Effector CD8-positive, alpha-beta T cell (primary cell): ENCODE measurements at regions not wholly inside any gene's neighbourhood (a gene's known extent, or its start where the extent isn't known, plus 50 kb on each side); places are given as distances from the start of the nearest gene placed in this dataset.
"Not testable (repeated sequence)": the region's sequence is repeated elsewhere in the genome, so short reads cannot be mapped to it uniquely, and the experiment has no call there.

ENCODE experiments used
- DNase-seq: peaks from one replicate; lab custom pipeline; 2025; lab: John Stamatoyannopoulos, UW

DNA sequence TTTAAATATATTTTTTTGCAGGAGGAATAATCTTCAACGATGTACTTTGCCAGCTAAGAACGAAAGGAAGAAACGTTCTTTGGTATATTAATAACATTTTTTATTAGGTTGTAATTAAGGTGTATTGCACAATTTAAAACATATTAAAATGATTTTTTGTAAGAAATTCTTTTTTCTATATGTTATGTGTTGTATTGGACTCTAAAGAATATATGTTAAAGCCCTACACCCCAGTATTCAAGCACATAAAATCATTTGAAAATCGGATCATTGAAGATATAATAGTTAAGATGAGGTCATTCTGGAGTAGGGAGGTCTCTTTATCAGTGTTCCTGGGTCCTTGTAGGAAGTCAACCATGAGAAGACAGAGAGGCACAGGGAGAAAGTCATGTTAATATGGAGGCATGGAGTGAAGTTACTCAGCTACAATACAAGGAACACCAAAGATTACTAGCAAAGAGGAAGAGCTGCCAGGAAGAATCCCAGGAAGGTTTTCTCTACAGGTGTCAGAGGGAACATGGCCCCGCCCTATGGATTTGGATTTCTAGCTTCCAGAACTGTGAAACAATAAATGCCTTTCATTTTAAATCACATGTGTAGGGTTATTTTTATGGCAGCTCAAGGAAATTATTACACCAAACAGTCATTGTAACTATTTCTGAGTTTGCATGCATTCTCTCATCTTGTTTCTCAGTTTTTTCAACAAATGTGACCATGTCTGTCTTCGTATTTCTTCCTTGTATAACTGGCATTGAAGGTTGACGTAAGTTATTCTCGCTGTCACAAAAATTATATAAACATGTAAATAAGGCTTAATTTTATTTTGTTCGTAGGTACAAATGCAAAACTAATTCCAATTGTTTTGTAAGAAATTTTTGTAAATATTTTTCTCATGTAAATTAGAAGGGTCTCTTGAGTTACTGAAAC is 75.4 kb upstream of the VPREB1 start:
- no peak for DNase-seq

DNA sequence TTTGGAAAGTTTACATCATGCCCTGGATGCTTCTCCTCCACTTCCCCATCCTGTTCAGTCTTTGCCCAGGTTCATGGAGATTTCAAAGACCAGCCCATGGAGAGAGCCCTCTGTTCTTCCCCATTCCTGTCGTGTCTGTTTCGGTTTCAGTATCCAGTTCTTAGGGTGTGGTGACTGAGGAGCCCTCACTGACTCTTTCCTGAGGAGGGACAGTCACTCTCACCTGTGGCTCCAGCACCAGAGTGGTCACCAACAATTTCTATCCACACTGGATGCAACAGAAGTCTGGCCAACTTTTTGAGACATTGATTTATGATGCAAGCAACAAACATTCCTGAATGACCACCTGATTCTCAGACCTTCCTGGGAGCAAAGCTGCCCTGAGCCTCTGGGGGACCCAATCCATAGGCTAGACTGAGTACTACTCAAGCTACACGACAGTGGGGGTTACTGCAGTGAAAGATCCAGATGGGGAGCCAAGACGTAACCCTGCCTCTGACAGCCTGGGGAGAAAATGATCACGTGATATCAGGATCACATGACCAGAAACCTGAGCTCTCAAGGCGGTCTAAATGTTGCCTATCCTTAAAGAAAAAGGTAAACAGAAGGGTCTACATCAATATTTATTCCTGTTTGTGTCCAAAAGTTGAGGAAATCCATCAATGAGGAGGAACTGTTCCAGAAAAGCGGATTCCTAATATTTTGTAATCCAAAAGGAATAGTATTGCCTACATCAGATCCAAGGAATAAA is 76.2 kb upstream of the VPREB1 start:
- DNase-seq, result no peak

DNA sequence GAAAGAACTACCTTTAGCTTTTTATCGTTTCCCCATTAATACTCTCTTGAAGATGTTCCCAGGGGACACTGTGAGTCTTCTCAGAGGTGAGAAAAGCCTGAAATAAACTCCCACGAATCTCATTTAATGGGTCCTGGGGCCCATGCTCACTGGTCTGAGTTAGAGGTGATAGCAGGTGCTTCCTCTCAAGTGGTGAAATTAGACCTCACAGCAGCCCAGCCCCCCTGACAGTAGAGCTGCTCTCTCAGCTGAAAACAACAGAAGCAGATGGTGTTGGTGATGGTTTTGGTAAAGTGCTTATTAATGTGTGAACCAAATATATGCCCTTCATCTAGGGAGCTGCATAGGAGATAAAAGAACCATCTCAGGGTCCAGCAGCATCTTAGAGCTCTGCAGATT is 76.8 kb upstream of the VPREB1 start:
- DNase-seq, result no peak

DNA sequence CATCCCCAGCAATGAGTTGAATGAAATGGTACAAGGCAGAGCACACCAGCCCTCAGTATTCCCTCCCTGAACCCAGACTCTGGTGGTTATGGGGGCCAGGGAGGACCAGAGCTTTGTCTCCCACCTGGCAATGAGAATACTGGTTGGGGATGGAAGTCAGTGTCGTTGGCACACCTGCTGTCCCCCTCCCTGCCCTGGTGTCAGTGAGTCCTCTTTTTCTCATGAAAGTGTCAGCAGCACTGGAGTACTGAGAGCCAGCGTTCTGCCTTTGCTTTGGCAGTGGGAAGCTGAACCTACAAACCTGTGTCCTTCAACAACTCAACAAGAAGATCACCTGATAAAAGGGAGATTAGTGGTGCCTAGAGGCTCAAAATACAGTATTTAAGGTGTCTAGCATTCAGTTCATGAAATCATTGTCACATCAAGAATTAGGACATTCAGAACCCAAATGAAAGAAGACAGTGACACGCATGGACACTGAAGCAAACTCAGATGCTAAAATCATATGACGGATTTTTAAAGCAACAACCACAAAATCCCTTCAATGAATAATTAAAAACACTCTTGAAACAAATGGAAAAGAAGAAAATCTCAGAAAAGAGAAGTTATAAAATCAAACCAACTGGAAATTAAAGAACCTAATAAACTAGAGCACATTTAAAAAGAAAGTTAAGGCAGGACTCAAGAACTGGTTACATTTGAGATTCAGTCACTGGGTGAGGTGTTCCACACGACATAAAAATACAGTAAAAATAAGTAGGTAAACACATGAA is 77.5 kb upstream of the VPREB1 start:
- no peak for DNase-seq

DNA sequence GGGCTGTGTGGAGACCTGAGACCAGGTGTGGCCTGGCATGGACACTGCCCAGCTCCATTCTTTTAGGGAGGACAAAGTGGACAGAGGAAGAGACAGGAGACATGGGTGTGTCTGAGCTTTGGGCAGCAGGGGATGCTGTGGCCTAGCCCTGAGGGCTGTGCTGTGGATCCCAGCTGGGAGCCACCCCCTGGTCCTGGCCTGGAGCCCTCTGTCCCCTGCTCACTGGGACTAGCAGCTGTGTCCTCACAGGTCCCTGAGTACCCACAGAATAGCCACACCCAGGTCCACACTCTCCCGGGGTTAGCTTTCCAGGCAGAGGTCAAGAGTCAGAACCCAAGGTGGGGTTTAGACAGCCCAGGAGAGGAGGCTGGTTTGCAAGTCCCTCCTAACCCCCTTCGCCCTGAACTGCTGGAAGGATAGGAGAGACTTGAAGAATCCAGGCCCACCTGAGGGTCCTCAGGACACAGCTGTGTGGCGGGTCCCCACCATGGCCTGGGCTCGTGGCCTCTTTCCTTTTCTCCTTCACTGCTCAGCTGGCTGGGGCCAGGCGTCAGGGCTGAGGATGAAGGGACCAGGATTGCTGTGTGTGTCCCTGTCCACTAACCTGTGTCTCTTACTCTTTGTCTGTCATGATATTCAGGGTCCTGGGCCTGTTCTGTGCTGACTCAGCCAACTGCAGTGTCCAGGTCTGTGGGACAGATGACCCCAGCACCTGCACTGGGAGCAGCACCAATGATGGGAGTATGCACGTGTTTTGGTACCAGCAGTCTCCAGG is 78.5 kb upstream of the VPREB1 start:
- no peak for DNase-seq

DNA sequence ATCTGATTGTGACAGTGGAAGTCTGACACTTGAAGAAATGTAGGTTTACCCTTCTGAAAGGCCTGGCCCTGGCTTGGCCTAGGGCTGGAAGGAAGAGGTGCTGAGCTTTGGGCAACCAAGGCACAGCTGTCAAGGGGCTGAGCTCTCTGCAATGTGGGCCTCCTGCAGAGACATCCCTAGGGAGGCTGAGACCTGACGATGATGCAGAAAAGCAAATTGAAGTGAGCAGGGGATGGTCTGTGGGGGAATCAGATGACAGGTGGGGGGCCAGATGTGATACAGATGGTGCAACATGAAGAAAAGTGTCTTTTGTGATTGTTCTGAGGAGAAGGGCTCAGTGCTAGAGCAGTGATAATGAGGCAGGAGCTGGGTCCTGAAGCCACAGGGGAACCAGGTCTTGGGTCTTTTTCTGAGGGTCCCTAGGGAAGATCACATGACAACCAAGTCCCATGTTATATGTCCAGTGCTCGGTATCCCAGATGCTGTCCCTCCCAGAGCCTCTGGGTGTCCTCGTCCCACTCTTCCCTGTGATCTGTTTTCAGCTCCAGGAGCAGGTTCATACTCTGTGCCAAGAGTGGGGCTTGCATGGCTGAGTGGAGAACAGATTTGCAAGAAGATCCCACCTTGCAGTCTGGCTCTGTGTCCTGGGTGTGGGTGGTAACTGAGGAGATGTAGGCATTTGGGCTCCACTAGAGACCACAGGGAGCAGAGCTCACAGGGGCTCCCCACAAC is 79.9 kb upstream of the VPREB1 start:
- DNase-seq, result no peak

DNA sequence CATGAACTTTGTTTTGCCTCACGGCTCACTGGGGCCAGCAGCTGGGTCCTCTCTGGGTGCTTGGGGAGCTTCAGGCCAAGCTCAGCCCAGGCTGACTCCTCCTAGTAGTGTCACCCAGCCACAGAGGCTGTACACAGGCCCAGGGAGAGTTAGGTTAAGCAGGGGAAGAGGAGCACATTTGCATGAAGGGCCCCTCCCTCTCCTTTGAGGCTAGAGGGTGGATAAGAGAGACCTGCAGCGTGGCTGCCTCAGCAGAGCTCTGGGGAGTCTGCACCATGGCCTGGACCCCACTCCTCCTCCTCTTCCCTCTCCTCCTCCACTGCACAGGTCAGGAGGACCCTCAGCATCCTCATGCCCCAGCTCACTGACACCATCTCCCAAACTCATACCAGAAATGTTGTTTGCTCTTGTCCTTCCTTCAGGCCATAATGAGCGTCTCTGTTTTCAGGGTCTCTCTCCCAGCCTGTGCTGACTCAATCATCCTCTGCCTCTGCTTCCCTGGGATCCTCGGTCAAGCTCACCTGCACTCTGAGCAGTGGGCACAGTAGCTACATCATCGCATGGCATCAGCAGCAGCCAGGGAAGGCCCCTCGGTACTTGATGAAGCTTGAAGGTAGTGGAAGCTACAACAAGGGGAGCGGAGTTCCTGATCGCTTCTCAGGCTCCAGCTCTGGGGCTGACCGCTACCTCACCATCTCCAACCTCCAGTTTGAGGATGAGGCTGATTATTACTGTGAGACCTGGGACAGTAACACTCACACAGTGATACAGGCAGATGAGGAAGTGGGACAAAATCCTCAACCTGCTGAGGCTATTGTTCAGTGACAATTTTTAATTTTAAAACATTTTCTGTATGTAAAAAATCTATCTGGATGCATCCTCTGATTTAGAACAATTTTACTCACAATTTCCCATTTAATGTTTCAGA is 82.4 kb upstream of the VPREB1 start:
- no peak for DNase-seq

DNA sequence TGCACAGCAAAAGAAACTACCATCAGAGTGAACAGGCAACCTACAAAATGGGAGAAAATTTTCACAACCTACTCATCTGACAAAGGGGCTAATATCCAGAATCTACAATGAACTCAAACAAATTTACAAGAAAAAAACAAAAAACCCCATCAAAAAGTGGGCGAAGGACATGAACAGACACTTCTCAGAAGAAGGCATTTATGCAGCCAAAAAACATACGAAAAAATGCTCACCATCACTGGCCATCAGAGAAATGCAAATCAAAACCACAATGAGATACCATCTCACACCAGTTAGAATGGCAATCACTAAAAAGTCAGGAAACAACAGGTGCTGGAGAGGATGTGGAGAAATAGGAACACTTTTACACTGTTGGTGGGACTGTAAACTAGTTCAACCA is 83.8 kb upstream of the VPREB1 start:
- not testable (repeated sequence) for DNase-seq

DNA sequence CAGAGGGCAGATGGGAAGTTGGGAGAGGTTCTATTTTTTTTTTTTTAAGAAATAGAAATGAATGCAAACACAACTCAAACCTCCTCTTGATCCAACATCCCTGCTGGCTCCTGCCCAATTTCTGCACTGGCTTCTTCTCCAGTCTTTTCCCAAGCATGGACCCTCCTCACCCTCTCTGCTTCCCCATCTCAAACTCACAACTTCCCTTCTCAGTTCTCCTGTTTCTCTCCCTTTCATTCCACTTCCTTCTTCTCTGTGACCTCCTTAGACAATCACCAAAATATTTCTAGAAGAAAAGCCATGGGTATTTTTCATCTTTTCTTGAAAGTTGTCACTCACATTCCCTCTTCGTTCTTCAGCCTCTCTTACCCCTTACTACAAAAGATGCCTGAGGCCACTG is 85.2 kb upstream of the VPREB1 start:
- DNase-seq, result no peak

DNA sequence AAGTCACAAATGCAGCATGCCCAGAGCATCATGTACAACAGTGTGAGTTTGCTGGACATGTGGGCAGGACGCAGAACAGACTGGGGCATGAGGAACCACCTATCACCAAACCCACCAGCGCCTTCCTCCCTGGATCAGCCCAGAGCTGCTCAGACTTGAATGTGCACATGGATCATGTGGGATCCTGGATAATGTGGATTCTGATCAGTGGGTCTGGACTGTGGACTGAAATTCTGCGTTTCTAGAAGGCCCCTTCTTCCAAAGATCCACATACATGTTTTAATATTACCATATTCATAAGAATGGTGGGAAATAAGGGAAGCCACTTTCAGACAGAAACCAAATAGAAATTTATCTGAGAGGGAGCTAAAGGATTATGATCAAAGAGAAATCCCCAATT is 85.6 kb upstream of the VPREB1 start:
- no peak for DNase-seq

DNA sequence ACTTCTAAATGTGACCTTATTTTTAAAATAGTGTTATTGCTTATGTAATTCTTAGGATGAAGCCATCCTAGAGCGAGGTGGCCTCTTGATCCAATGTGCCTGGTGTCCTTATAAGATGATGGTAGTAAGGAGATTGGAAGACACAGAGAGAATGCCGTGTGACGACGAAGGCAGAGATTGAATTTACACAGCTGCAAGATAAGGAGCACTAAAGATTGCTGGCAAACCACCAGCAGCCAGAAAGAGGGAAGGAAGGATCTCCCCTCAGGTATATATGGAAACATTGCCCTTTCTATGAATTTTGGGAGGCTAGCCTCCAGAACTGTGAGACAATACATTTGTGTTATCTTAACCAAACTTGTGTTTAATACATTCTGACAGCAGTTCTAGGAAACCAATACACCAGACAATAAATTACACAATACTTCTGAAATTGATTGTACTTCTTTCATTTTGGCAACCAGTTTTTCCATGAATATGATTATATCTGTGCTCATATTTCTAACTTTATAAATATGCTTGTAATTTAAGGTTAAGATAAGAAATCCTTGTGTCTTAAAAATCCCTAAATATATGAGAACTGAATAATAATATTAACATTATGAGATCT is 86.3 kb upstream of the VPREB1 start:
- no peak for DNase-seq

DNA sequence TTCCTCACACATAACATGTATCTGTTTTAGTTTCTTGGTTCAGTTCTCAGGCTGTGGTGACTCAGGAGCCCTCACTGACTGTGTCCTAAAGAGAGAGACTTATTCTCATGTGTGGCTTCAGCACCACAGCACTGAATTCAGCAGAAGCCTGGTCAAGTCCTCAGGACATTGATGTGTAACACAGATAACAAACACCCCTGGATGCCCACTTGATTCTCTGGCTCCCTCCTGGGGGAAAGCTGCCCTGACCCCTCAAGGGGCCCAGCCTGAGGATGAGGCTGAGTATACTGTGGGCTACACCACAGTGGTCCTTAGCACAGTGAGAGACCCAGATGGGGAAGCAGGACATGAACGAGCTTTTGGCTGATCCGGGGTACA is 87.2 kb upstream of the VPREB1 start:
- no peak for DNase-seq

DNA sequence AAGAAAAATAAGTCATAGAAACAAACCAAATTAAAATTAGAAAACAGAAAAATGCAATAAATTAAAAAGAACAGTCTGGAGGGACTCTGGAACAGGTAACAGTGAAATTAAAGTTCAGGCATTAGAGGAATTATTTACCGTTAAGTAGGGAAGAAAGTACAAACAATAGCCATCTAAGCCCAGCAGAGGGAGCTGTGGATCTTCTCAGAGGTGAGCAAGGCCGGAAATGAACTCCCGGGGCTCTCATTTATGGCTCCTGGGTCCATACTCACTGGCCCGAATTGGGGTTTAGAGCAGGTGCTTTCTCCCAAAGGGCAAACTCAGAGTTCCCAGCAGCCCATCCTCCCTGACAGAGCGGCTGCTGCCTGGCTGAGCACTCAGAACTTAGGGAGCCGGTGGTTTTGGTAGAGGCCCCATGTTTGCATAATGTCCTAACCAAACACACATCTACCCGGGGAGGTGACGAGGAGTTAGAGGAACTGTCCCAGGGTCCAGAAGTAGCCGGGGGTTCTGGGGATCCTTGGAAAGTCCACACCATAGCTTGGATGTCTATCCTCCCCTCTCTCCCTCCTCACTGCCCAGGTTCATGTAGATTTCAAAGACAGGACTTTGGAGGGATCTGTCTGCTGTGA is 87.8 kb upstream of the VPREB1 start:
- peak; percentile 25 for DNase-seq

DNA sequence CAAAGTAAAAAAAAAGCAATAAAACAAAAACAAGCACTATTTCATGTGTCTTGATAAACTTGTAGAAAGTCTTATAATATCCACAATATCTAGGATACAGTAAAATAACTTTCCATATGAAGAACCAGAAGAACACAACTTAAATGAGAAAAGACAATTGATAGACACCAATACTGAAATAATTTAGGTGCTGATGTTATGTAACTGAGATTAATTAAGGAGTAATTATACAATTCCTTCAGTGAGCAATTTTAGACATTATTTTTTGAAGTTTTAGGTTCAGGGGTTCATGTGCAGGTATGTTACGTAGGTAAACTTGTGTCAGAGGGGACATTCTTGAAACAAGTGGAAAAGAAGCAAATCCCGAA is 88.3 kb upstream of the VPREB1 start:
- DNase-seq, result no peak

DNA sequence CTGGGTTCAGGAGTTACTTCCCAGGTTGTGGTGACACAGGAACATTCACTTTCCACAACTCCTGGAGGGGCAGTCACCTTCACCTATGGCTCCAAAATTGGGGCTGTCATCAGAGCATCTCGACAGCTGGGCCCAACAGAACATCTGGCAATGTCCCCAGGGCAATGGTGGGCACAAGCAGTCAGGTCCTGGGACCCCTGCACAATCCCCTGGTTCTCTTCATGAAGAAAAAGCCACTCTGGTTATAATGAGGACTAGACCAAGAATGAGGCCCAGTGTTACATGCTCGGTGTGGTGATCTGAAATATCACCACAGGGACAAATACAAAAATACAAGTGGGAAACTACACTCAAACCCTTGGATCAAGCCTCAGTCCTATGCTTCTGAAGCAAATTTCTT is 89.0 kb upstream of the VPREB1 start:
- no peak for DNase-seq

DNA sequence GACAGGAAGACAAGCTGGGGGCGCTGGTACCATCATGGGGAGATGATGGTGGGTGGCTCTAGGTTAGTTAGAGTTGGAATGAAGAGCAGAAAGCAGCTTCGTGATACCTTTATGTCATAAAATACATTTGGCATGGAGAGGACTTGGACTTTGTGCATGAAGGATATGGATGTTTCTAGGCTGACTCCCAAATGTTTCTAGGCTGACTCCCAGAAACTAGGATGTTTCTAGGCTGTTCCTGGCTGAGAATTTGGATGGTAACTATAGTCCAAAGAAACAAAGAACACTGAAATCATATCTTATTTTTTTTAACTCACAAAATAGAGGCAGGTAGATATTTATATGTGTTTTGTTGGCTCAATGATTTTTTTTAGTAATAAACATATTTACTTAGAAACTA is 89.4 kb upstream of the VPREB1 start:
- DNase-seq, result no peak

DNA sequence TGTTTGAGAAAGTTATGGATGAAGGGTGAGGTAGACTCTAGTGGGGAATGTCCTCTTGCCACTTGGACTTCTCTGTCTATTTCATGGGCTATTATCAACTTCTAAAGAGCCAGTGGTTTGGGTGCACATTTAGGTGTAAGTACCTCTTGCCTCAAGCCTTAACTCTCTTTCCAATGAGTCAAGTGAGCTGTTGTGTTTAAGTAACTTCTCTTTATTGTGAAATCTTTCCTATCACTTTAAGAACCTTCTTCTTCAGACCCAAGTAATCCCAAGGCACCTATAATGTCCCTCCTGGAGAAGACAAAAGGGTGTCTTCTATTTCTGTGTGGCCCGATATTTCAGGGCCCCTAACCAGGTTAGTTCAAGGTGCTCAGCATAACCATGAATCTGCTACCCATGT is 90.5 kb upstream of the VPREB1 start:
- no peak for DNase-seq

DNA sequence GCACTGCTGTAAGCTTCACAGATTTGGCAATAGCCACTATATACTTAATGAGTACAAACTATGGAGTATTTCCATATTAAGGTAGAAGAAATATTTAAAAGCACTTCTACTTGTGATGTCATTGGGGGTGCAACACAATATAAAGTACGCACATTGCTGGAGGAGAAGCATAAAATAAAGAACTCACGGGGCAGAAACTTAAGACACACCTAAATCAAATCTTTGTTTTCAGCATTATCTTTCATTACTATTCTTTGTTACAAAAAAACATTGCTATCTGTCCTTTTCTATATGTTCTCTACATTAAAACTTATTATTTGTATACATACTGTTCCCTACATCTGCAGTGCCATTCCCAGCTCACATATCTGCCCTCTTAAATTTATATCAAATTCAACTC is 93.3 kb upstream of the VPREB1 start:
- DNase-seq, result no peak

DNA sequence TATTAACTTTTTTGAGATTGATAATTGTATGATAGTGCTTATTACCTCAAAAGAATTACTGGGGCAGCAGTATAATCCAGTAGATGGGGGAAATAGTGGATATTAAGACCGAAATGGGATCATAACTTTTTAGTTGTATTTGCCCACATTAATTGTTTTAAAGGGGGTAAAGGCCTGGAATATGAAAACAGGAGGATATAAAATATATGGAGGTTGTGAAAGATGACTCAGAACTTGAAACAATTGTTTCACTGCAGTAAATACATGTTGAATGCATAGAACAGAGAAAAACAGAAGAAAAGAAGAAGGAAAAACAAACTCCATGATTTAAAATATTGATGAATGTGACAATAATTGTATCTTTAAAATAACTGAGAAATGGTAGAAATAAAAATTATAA is 94.1 kb upstream of the VPREB1 start:
- no peak for DNase-seq
